ENCODE measurements at regions not wholly inside any gene's neighbourhood (a gene's known extent, or its start where the extent isn't known, plus 50 kb on each side); places are given as distances from the start of the nearest gene placed in this dataset.

GRCh38 chr18:54690198-54690597 lies 99.2 kb downstream of the DYNAP start:
- no peak for DNase-seq
- Histone ChIP-seq H3K36me3 (no peaks in the 10 kb centered on the region), H3K27me3 (no peaks in the 10 kb centered on the region), H3K27ac (no peak overlapping the region), H3K4me3 (replicated peaks in 1 of 3) (no peak overlapping the region), H3K9me3 (no peaks in the 10 kb centered on the region), H3K4me1 (no peaks in the 10 kb centered on the region)
- no peak for TF ChIP-seq POLR2A (IDR thresholded peaks at IDR 0.05)
- TF ChIP-seq, protein P1, sequence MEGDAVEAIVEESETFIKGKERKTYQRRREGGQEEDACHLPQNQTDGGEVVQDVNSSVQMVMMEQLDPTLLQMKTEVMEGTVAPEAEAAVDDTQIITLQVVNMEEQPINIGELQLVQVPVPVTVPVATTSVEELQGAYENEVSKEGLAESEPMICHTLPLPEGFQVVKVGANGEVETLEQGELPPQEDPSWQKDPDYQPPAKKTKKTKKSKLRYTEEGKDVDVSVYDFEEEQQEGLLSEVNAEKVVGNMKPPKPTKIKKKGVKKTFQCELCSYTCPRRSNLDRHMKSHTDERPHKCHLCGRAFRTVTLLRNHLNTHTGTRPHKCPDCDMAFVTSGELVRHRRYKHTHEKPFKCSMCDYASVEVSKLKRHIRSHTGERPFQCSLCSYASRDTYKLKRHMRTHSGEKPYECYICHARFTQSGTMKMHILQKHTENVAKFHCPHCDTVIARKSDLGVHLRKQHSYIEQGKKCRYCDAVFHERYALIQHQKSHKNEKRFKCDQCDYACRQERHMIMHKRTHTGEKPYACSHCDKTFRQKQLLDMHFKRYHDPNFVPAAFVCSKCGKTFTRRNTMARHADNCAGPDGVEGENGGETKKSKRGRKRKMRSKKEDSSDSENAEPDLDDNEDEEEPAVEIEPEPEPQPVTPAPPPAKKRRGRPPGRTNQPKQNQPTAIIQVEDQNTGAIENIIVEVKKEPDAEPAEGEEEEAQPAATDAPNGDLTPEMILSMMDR (IDR thresholded peaks at IDR 0.05): no peak
- 52 to 59% methylated on average over 5 of the region's 5 CpGs for WGBS, 2 donors
- intact Hi-C loops (cut with DNase I): no loop called here

- Histone ChIP-seq H3K9me3 (no peaks in the 10 kb centered on the region), H3K4me3 (replicated peaks in 1 of 3) (no peak overlapping the region), H3K27me3 (no peaks in the 10 kb centered on the region), H3K27ac (no peak overlapping the region), H3K4me1 (no peaks in the 10 kb centered on the region), H3K36me3 (no peaks in the 10 kb centered on the region)
- intact Hi-C loops (cut with DNase I): no loop called here
- no peak for DNase-seq
- 90 to 94% methylated on average over 1 of the region's 1 CpG for WGBS, 2 donors
- TF ChIP-seq, protein P1 (IDR thresholded peaks at IDR 0.05): no peak
- TF ChIP-seq POLR2A (IDR thresholded peaks at IDR 0.05): no peak
These were observed 101.4 kb downstream of the DYNAP start for GRCh38 chr18:54692463-54692862.

DNA sequence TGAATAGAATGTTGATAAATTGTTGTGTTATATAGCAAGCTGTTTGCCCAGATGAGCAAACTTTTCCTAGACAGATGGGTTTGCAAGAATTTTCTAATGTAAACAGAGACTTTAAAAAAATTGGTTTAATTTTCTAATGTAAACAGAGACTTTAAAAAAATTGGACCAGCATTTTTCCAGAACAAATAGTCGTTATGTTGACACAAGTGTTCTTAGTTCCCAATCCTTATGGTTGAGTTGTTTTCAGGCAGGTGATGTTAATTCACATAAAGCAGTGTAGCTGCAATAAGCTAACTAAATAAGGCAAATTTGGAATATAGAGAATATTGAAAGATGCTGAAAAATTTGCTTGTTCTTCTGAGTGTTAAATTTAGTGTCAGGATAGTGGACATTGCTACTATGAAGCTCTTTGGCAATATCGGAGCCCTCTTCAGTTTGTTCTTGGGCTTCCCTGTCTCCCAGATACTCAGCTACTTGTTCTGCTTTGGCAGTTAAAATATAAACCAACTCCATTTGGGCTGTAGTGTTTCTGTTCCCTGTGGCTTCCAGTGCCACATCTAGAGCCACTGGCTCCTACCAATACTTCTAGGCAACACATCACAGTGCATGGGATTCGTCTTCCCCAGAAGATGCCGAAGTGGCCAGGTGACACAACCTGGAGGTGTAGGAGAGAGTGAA lies 105.7 kb downstream of the DYNAP start:
- DNase-seq: no peak
- Histone ChIP-seq H3K4me3 (replicated peaks in 1 of 3) (no peak overlapping the region), H3K27me3 (no peaks in the 10 kb centered on the region), H3K9me3 (no peaks in the 10 kb centered on the region), H3K4me1 (no peaks in the 10 kb centered on the region), H3K36me3 (no peaks in the 10 kb centered on the region), H3K27ac (no peak overlapping the region)
- intact Hi-C loops (cut with DNase I): no loop called here
- WGBS, 2 donors: 66 to 75% methylated on average over 4 of the region's 4 CpGs
- TF ChIP-seq, protein P1 (IDR thresholded peaks at IDR 0.05): no peak
- no peak for TF ChIP-seq POLR2A (IDR thresholded peaks at IDR 0.05)

GRCh38 chr18:54700580-54700979 lies 109.5 kb downstream of the DYNAP start:
- Histone ChIP-seq H3K4me3 (replicated peaks in 1 of 3) (no peak overlapping the region), H3K9me3 (no peaks in the 10 kb centered on the region), H3K36me3 (no peaks in the 10 kb centered on the region), H3K27ac (no peak overlapping the region), H3K4me1 (no peaks in the 10 kb centered on the region), H3K27me3 (no peaks in the 10 kb centered on the region)
- TF ChIP-seq, protein P1 (IDR thresholded peaks at IDR 0.05): no peak
- TF ChIP-seq POLR2A (IDR thresholded peaks at IDR 0.05): no peak
- intact Hi-C loops (cut with DNase I): no loop called here
- WGBS, 2 donors: 29 to 39% methylated on average over 1 of the region's 1 CpG
- DNase-seq: no peak

GRCh38 chr18:54702686-54703085 lies 111.6 kb downstream of the DYNAP start:
- TF ChIP-seq, protein P1 (IDR thresholded peaks at IDR 0.05): no peak
- no peak for TF ChIP-seq POLR2A (IDR thresholded peaks at IDR 0.05)
- 72% methylated on average over 1 of the region's 1 CpG for WGBS, 2 donors
- intact Hi-C loops (cut with DNase I): no loop called here
- Histone ChIP-seq H3K4me3 (replicated peaks in 1 of 3) (no peak overlapping the region), H3K27me3 (no peaks in the 10 kb centered on the region), H3K9me3 (no peaks in the 10 kb centered on the region), H3K36me3 (no peaks in the 10 kb centered on the region), H3K27ac (no peak overlapping the region), H3K4me1 (no peaks in the 10 kb centered on the region)
- no peak for DNase-seq
